GM23338 (cell line): ENCODE measurements at regions not wholly inside any gene's neighbourhood (a gene's known extent, or its start where the extent isn't known, plus 50 kb on each side); places are given as distances from the start of the nearest gene placed in this dataset.

Source experiments
- ATAC-seq: fragments of 200-7000 bp; cut with Tn5 transposase; 3 replicates; pipeline ENCODE4 v1.9.1; 2020
- DNase-seq: peaks from one replicate; pipeline ENCODE4 v3.0.0-alpha.2; 2015; ENCODE audit warnings: low spot score
- H2AFZ ChIP-seq: fragments of 200-600 bp; sonication (generic); 2 replicates; pipeline ENCODE4 v1.8.0; 2016; ENCODE audit warnings: antibody characterized with exemption, mild to moderate bottlenecking, moderate library complexity
- H3F3A ChIP-seq: fragments of 200-600 bp; sonication (generic); replicated peaks from 2 replicates; pipeline ENCODE4 v1.8.0; 2017; ENCODE audit warnings: antibody characterized with exemption, mixed run types, low read depth
- H3K27ac ChIP-seq: fragments of 200-600 bp; sonication (generic); 2 replicates; pipeline ENCODE4 v1.6.1; 2016; ENCODE audit warnings: low read depth
- H3K27me3 ChIP-seq: fragments of 200-600 bp; sonication (generic); 2 replicates; pipeline ENCODE4 v1.8.0; 2016; ENCODE audit warnings: mild to moderate bottlenecking, mixed run types, moderate library complexity; ENCODE audit not compliant: insufficient read depth
- H3K36me3 ChIP-seq: fragments of 200-600 bp; sonication (generic); 2 replicates; pipeline ENCODE4 v1.8.0; 2016; ENCODE audit warnings: mild to moderate bottlenecking; ENCODE audit not compliant: insufficient read depth
- H3K4me1 ChIP-seq: fragments of 200-600 bp; sonication (generic); 2 replicates; pipeline ENCODE4 v1.8.0; 2016; ENCODE audit warnings: mild to moderate bottlenecking, moderate library complexity; ENCODE audit not compliant: insufficient read depth
- H3K4me2 ChIP-seq: fragments of 200-600 bp; sonication (generic); 2 replicates; pipeline ENCODE4 v1.7.1; 2017; ENCODE audit warnings: mixed run types
- H3K4me3 ChIP-seq: fragments of 200-600 bp; sonication (generic); 2 replicates; pipeline ENCODE4 v1.6.1; 2016; ENCODE audit warnings: mixed run types
- H3K79me2 ChIP-seq: fragments of 200-600 bp; sonication (generic); replicated peaks from 2 replicates; pipeline ENCODE4 v1.8.0; 2017; ENCODE audit warnings: mild to moderate bottlenecking; ENCODE audit not compliant: insufficient read depth
- H3K9me2 ChIP-seq: fragments of 200-600 bp; sonication (generic); 2 replicates; pipeline ENCODE4 v1.8.0; 2017; ENCODE audit not compliant: insufficient read depth
- H4K20me1 ChIP-seq: fragments of 200-600 bp; sonication (generic); replicated peaks from 2 replicates; pipeline ENCODE4 v1.8.0; 2017; ENCODE audit warnings: mild to moderate bottlenecking; ENCODE audit not compliant: insufficient read depth
- H3K27ac Mint-ChIP-seq: 2 replicates; pipeline ENCODE4 v1.8.0; 2020; ENCODE audit warnings: inconsistent platforms, mild to moderate bottlenecking, moderate library complexity, mixed read lengths
- H3K27me3 Mint-ChIP-seq: 3 replicates; pipeline ENCODE4 v1.8.0; 2022; ENCODE audit warnings: low read depth, mild to moderate bottlenecking, moderate library complexity, mixed read lengths, inconsistent platforms; ENCODE audit not compliant: insufficient read depth, poor library complexity
- H3K36me3 Mint-ChIP-seq: 3 replicates; pipeline ENCODE4 v1.8.0; 2021; ENCODE audit warnings: low read depth, mild to moderate bottlenecking, inconsistent platforms, moderate library complexity, mixed read lengths
- H3K4me1 Mint-ChIP-seq: 3 replicates; pipeline ENCODE4 v1.8.0; 2020; ENCODE audit warnings: mild to moderate bottlenecking, inconsistent platforms, mixed read lengths
- H3K4me3 Mint-ChIP-seq: 3 replicates; pipeline ENCODE4 v1.8.0; 2021; ENCODE audit warnings: moderate library complexity, mild to moderate bottlenecking, inconsistent platforms, mixed read lengths
- H3K9me3 Mint-ChIP-seq: 3 replicates; pipeline ENCODE4 v1.8.0; 2020; ENCODE audit warnings: moderate library complexity, mild to moderate bottlenecking, inconsistent platforms, mixed read lengths
- CREB1 ChIP-seq: fragments of 250-450 bp; sonication (Bioruptor Pico); IDR thresholded peaks from 2 replicates; pipeline ENCODE4 v1.5.0; 2020; ENCODE audit warnings: low read depth, mild to moderate bottlenecking, moderate library complexity
- CTCF ChIP-seq, 2 experiments: fragments of 200-600 bp in 1 of 2; sonication (generic) in 1 of 2; conservative IDR thresholded peaks; 2 replicates each; pipeline versions ENCODE4 v1.5.1 to v1.6.1; 2016 to 2017; ENCODE audit warnings: antibody characterized with exemption in 2 of 2, low read depth in 2 of 2, mild to moderate bottlenecking in 2 of 2, moderate library complexity in 1 of 2
- ETS1 ChIP-seq: IDR thresholded peaks from 2 replicates; pipeline ENCODE4 v1.6.1; 2016; ENCODE audit warnings: antibody characterized with exemption
- EZH2 ChIP-seq: fragments of 200-600 bp; sonication (generic); IDR thresholded peaks from one replicate; pipeline ENCODE4 v1.8.0; 2017; ENCODE audit warnings: antibody characterized with exemption, mild to moderate bottlenecking, low read depth; ENCODE audit not compliant: unreplicated experiment
- JUNB ChIP-seq: IDR thresholded peaks from one replicate; pipeline ENCODE4 v1.6.1; 2016; ENCODE audit warnings: antibody characterized with exemption; ENCODE audit not compliant: unreplicated experiment
- POLR2AphosphoS5 ChIP-seq: IDR thresholded peaks from 2 replicates; pipeline ENCODE4 v1.6.1; 2016; ENCODE audit warnings: antibody characterized with exemption, low read depth
- STAT1 ChIP-seq: IDR thresholded peaks from one replicate; pipeline ENCODE4 v1.6.1; 2016; ENCODE audit warnings: antibody characterized with exemption; ENCODE audit not compliant: unreplicated experiment
- ZNF114 ChIP-seq: fragments of 250-450 bp; sonication (Bioruptor Pico); IDR thresholded peaks from 2 replicates; pipeline ENCODE4 v1.5.0; 2020; ENCODE audit warnings: mild to moderate bottlenecking, moderate library complexity
- TF ChIP-seq, protein P1 (sequence below): IDR thresholded peaks from one replicate; pipeline ENCODE4 v1.6.1; 2018; ENCODE audit warnings: antibody characterized with exemption; ENCODE audit not compliant: unreplicated experiment
- TF ChIP-seq, protein P2 (sequence below): fragments of 250-450 bp; sonication (Bioruptor Pico); IDR thresholded peaks from 2 replicates; pipeline ENCODE4 v1.5.0; 2020; ENCODE audit warnings: mild to moderate bottlenecking, moderate library complexity

GRCh38 chr5:60366489-60366888 is 333.5 kb downstream of the DEPDC1B start:
- no peak for ATAC-seq
- H3K4me2 ChIP-seq: no peak overlapping the region
- no peak overlapping the region for H2AFZ ChIP-seq
- no peak overlapping the region for H3K4me3 Mint-ChIP-seq
- no peaks in the 10 kb centered on the region for H3K4me1 ChIP-seq
- no peaks in the 10 kb centered on the region for H3K36me3 ChIP-seq
- H3K9me2 ChIP-seq: peaks cover 21% of the 10 kb centered on the region
- TF ChIP-seq CTCF (conservative IDR thresholded peaks at IDR 0.05; ENCODE audit: low read depth in 2 of 2) (no peak), JUNB (no peak), POLR2AphosphoS5 (no peak), EZH2 (no peak), ETS1 (no peak), CREB1 (CRISPR knock-in tag) (no peak), STAT1 (no peak), ZNF114 (no peak)
- TF ChIP-seq, protein P1, sequence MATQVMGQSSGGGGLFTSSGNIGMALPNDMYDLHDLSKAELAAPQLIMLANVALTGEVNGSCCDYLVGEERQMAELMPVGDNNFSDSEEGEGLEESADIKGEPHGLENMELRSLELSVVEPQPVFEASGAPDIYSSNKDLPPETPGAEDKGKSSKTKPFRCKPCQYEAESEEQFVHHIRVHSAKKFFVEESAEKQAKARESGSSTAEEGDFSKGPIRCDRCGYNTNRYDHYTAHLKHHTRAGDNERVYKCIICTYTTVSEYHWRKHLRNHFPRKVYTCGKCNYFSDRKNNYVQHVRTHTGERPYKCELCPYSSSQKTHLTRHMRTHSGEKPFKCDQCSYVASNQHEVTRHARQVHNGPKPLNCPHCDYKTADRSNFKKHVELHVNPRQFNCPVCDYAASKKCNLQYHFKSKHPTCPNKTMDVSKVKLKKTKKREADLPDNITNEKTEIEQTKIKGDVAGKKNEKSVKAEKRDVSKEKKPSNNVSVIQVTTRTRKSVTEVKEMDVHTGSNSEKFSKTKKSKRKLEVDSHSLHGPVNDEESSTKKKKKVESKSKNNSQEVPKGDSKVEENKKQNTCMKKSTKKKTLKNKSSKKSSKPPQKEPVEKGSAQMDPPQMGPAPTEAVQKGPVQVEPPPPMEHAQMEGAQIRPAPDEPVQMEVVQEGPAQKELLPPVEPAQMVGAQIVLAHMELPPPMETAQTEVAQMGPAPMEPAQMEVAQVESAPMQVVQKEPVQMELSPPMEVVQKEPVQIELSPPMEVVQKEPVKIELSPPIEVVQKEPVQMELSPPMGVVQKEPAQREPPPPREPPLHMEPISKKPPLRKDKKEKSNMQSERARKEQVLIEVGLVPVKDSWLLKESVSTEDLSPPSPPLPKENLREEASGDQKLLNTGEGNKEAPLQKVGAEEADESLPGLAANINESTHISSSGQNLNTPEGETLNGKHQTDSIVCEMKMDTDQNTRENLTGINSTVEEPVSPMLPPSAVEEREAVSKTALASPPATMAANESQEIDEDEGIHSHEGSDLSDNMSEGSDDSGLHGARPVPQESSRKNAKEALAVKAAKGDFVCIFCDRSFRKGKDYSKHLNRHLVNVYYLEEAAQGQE: no peak
- TF ChIP-seq, protein P2, sequence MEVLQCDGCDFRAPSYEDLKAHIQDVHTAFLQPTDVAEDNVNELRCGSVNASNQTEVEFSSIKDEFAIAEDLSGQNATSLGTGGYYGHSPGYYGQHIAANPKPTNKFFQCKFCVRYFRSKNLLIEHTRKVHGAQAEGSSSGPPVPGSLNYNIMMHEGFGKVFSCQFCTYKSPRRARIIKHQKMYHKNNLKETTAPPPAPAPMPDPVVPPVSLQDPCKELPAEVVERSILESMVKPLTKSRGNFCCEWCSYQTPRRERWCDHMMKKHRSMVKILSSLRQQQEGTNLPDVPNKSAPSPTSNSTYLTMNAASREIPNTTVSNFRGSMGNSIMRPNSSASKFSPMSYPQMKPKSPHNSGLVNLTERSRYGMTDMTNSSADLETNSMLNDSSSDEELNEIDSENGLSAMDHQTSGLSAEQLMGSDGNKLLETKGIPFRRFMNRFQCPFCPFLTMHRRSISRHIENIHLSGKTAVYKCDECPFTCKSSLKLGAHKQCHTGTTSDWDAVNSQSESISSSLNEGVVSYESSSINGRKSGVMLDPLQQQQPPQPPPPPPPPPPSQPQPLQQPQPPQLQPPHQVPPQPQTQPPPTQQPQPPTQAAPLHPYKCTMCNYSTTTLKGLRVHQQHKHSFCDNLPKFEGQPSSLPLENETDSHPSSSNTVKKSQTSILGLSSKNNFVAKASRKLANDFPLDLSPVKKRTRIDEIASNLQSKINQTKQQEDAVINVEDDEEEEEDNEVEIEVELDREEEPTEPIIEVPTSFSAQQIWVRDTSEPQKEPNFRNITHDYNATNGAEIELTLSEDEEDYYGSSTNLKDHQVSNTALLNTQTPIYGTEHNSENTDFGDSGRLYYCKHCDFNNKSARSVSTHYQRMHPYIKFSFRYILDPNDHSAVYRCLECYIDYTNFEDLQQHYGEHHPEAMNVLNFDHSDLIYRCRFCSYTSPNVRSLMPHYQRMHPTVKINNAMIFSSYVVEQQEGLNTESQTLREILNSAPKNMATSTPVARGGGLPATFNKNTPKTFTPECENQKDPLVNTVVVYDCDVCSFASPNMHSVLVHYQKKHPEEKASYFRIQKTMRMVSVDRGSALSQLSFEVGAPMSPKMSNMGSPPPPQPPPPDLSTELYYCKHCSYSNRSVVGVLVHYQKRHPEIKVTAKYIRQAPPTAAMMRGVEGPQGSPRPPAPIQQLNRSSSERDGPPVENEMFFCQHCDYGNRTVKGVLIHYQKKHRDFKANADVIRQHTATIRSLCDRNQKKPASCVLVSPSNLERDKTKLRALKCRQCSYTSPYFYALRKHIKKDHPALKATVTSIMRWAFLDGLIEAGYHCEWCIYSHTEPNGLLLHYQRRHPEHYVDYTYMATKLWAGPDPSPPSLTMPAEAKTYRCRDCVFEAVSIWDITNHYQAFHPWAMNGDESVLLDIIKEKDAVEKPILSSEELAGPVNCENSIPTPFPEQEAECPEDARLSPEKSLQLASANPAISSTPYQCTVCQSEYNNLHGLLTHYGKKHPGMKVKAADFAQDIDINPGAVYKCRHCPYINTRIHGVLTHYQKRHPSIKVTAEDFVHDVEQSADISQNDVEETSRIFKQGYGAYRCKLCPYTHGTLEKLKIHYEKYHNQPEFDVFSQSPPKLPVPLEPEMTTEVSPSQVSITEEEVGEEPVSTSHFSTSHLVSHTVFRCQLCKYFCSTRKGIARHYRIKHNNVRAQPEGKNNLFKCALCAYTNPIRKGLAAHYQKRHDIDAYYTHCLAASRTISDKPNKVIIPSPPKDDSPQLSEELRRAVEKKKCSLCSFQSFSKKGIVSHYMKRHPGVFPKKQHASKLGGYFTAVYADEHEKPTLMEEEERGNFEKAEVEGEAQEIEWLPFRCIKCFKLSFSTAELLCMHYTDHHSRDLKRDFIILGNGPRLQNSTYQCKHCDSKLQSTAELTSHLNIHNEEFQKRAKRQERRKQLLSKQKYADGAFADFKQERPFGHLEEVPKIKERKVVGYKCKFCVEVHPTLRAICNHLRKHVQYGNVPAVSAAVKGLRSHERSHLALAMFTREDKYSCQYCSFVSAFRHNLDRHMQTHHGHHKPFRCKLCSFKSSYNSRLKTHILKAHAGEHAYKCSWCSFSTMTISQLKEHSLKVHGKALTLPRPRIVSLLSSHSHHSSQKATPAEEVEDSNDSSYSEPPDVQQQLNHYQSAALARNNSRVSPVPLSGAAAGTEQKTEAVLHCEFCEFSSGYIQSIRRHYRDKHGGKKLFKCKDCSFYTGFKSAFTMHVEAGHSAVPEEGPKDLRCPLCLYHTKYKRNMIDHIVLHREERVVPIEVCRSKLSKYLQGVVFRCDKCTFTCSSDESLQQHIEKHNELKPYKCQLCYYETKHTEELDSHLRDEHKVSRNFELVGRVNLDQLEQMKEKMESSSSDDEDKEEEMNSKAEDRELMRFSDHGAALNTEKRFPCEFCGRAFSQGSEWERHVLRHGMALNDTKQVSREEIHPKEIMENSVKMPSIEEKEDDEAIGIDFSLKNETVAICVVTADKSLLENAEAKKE (CRISPR knock-in tag): no peak
- H3K27me3 Mint-ChIP-seq: no peaks in the 10 kb centered on the region
- H3K4me1 Mint-ChIP-seq: peaks cover 2% of the 10 kb centered on the region; the same call in 2 of the 3 replicates
- H3K9me3 Mint-ChIP-seq: no peaks in the 10 kb centered on the region; the same call in 2 of the 3 replicates
- H3K27ac ChIP-seq: no peak overlapping the region
- no peak overlapping the region for H3K27ac Mint-ChIP-seq
- no peaks in the 10 kb centered on the region for H3K27me3 ChIP-seq
- H3K4me3 ChIP-seq: no peak overlapping the region
- DNase-seq: no peak
- no peaks in the 10 kb centered on the region for H3K79me2 ChIP-seq
- no peaks in the 10 kb centered on the region for H4K20me1 ChIP-seq
- no peaks in the 10 kb centered on the region for H3K36me3 Mint-ChIP-seq
- no peaks in the 10 kb centered on the region for H3F3A ChIP-seq
